Smooth muscle cell (in vitro differentiated cells): ENCODE measurements at regions not wholly inside any gene's neighbourhood (a gene's known extent, or its start where the extent isn't known, plus 50 kb on each side); places are given as distances from the start of the nearest gene placed in this dataset.
A peak's percentile ranks its signal among the peaks of the same experiment; 100 is the strongest.

Source experiments
- DNase-seq: peaks from one replicate; lab custom pipeline; 2025; ENCODE audit not compliant: unreplicated experiment; lab: John Stamatoyannopoulos, UW
- H2AFZ ChIP-seq: fragments of 200-600 bp; sonication (generic); 2 replicates; pipeline ENCODE4 v1.6.0; 2016; ENCODE audit warnings: antibody characterized with exemption, low read depth, mild to moderate bottlenecking
- H3F3A ChIP-seq: fragments of 200-600 bp; sonication (generic); 2 replicates; pipeline ENCODE4 v1.6.0; 2017; ENCODE audit warnings: antibody characterized with exemption, low read depth
- H3K27ac ChIP-seq: fragments of 200-600 bp; sonication (generic); 2 replicates; pipeline ENCODE4 v1.5.1; 2016; ENCODE audit warnings: low read depth, mild to moderate bottlenecking
- H3K27me3 ChIP-seq: fragments of 200-600 bp; sonication (generic); 2 replicates; pipeline ENCODE4 v1.6.1; 2016; ENCODE audit warnings: low read depth, mild to moderate bottlenecking
- H3K36me3 ChIP-seq: fragments of 200-600 bp; sonication (generic); 2 replicates; pipeline ENCODE4 v1.5.1; 2016; ENCODE audit warnings: low read depth
- H3K4me1 ChIP-seq: fragments of 200-600 bp; sonication (generic); 2 replicates; pipeline ENCODE4 v1.5.1; 2016; ENCODE audit warnings: low read depth
- H3K4me2 ChIP-seq: fragments of 200-600 bp; sonication (generic); 2 replicates; pipeline ENCODE4 v1.6.0; 2016; ENCODE audit warnings: mild to moderate bottlenecking
- H3K4me3 ChIP-seq: fragments of 200-600 bp; sonication (generic); 2 replicates; pipeline ENCODE4 v1.5.1; 2016; ENCODE audit warnings: mild to moderate bottlenecking
- H3K79me2 ChIP-seq: fragments of 200-600 bp; sonication (generic); 2 replicates; pipeline ENCODE4 v1.6.0; 2016; ENCODE audit warnings: low read depth, mild to moderate bottlenecking
- H3K9ac ChIP-seq: fragments of 200-600 bp; sonication (generic); 2 replicates; pipeline ENCODE4 v1.6.0; 2016; ENCODE audit warnings: low read depth
- H3K9me3 ChIP-seq: fragments of 200-600 bp; sonication (generic); replicated peaks from 2 replicates; pipeline ENCODE4 v1.5.1; 2016; ENCODE audit warnings: low read depth
- H4K20me1 ChIP-seq: fragments of 200-600 bp; sonication (generic); 2 replicates; pipeline ENCODE4 v1.6.0; 2016; ENCODE audit warnings: low read depth
- CTCF ChIP-seq: fragments of 200-600 bp; sonication (generic); IDR thresholded peaks from 2 replicates; pipeline ENCODE4 v1.5.1; 2017; ENCODE audit warnings: borderline replicate concordance, mild to moderate bottlenecking, antibody characterized with exemption; ENCODE audit not compliant: insufficient read depth, poor library complexity, severe bottlenecking
- WGBS: methylation state at CpG from one replicate; pipeline ENCODE4 v1.1.7; 2016; ENCODE audit warnings: low lambda C conversion rate; 5-methylcytosine and 5-hydroxymethylcytosine counted together

GRCh38 chr6:98020222-98020621 is 737.2 kb upstream of the MMS22L start:
- H3K27me3 ChIP-seq = no peaks in the 10 kb centered on the region
- H3F3A ChIP-seq = no peaks in the 10 kb centered on the region
- no peaks in the 10 kb centered on the region for H3K79me2 ChIP-seq
- no peak overlapping the region for H3K4me2 ChIP-seq
- WGBS = 65% methylated on average over 2 of the region's 2 CpGs
- TF ChIP-seq CTCF = no peak
- H3K36me3 ChIP-seq = no peaks in the 10 kb centered on the region
- H2AFZ ChIP-seq = peak overlapping the region; percentile 15
- no peak for DNase-seq
- no peak overlapping the region for H3K9ac ChIP-seq
- H3K4me3 ChIP-seq = no peak overlapping the region
- no peaks in the 10 kb centered on the region for H3K9me3 ChIP-seq
- no peaks in the 10 kb centered on the region for H4K20me1 ChIP-seq
- H3K27ac ChIP-seq = no peak overlapping the region
- H3K4me1 ChIP-seq = peaks cover 12% of the 10 kb centered on the region

DNA sequence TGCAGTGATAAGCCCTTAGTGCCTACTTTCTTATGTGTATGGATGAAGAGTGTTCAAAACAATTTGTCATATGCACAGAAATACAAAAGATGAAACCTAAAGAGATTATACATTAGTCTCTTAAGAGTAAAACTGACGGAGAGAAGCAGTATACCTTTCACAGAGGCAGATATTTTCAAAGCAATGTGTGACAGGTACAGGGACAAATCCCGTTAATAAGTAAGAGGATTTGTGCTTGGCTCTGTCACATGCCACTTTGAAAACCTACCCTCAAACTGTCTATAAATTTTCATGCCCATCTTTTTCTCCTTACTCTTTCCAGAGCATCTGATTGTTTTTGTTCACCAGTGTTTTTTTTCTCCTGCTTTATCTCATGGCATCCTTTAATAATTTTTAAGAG is 741.3 kb upstream of the MMS22L start:
- Histone ChIP-seq H3K4me3 (no peak overlapping the region), H3F3A (no peaks in the 10 kb centered on the region), H3K4me2 (no peak overlapping the region), H4K20me1 (no peaks in the 10 kb centered on the region), H3K27ac (no peak overlapping the region), H3K27me3 (no peaks in the 10 kb centered on the region), H3K9me3 (no peaks in the 10 kb centered on the region), H3K9ac (no peak overlapping the region), H3K79me2 (no peaks in the 10 kb centered on the region), H3K36me3 (no peaks in the 10 kb centered on the region), H3K4me1 (peaks cover 8% of the 10 kb centered on the region), H2AFZ (no peak overlapping the region)
- 86% methylated on average over 2 of the region's 2 CpGs for WGBS
- no peak for TF ChIP-seq CTCF
- no peak for DNase-seq

- WGBS = 87% methylated on average over 2 of the region's 2 CpGs
- Histone ChIP-seq H3K4me3 (no peak overlapping the region), H3F3A (no peaks in the 10 kb centered on the region), H4K20me1 (no peaks in the 10 kb centered on the region), H3K9ac (no peak overlapping the region), H3K36me3 (no peaks in the 10 kb centered on the region), H2AFZ (no peak overlapping the region), H3K9me3 (no peaks in the 10 kb centered on the region), H3K79me2 (no peaks in the 10 kb centered on the region), H3K4me2 (no peak overlapping the region), H3K27me3 (no peaks in the 10 kb centered on the region), H3K27ac (no peak overlapping the region), H3K4me1 (no peaks in the 10 kb centered on the region)
- TF ChIP-seq CTCF = no peak
- no peak for DNase-seq
Observed at GRCh38 chr6:98027898-98028297, 744.9 kb upstream of the MMS22L start.

DNA sequence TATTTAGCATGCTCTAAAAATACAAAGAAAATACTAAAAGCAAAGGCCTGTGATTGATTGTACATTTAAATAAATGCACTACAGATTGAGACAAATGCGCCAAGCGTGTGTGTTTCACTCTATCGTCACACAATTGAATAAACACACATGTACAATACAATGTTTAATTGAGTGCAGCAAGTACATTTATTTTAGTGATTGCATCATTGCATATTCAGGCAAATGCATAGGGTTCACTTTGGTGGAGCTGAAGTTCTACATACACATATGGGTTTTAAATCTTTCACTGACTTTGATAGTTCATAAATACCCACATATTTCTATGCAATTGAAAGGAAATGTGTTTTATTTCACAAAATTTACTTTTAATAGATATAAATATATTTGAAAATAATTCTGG is 750.6 kb upstream of the MMS22L start:
- Histone ChIP-seq H3K9ac (no peak overlapping the region), H3K4me2 (no peak overlapping the region), H3K4me1 (peaks cover 12% of the 10 kb centered on the region), H3K27me3 (no peaks in the 10 kb centered on the region), H3F3A (no peaks in the 10 kb centered on the region), H3K4me3 (no peak overlapping the region), H3K9me3 (no peaks in the 10 kb centered on the region), H3K36me3 (no peaks in the 10 kb centered on the region), H3K79me2 (no peaks in the 10 kb centered on the region), H3K27ac (no peak overlapping the region), H4K20me1 (no peaks in the 10 kb centered on the region), H2AFZ (no peak overlapping the region)
- WGBS = 100% methylated on average over 3 of the region's 3 CpGs
- TF ChIP-seq CTCF = no peak
- no peak for DNase-seq
